CD14-positive monocyte (primary cell): ENCODE measurements at regions not wholly inside any gene's neighbourhood (a gene's known extent, or its start where the extent isn't known, plus 50 kb on each side); places are given as distances from the start of the nearest gene placed in this dataset.

Source experiments
- DNase-seq, 3 donors: peaks; one replicate each; pipeline ENCODE4 v3.0.0-alpha.2; 2011 to 2022
- H2AFZ ChIP-seq: 2 replicates; pipeline ENCODE4 v1.6.0; 2012; ENCODE audit warnings: mild to moderate bottlenecking, low read depth, low read length, inconsistent platforms; ENCODE audit not compliant: insufficient read depth, poor library complexity, severe bottlenecking
- H3K27ac ChIP-seq, 2 donors: 1 replicate in 1 of 2; 2 replicates in 1 of 2; pipeline ENCODE4 v1.5.1; 2012 to 2013; ENCODE audit warnings: low read length in 2 of 2, control low read depth in 1 of 2, inconsistent platforms in 1 of 2, low read depth in 1 of 2, mild to moderate bottlenecking in 1 of 2
- H3K27me3 ChIP-seq, 2 donors: one replicate each; pipeline versions ENCODE4 v1.6.0 to v1.6.1; 2011 to 2013; ENCODE audit warnings: low read length in 2 of 2; ENCODE audit not compliant: control insufficient read depth in 2 of 2, insufficient read depth in 2 of 2
- H3K36me3 ChIP-seq, 2 donors: replicated peaks in 1 of 2; 1 replicate in 1 of 2; 2 replicates in 1 of 2; pipeline versions ENCODE4 v1.5.1 to v1.6.1; 2012 to 2013; ENCODE audit warnings: low read length in 2 of 2, control low read depth in 1 of 2, inconsistent platforms in 1 of 2, mild to moderate bottlenecking in 1 of 2; ENCODE audit not compliant: insufficient read depth in 2 of 2, control insufficient read depth in 1 of 2
- H3K4me1 ChIP-seq, 2 donors: 1 replicate in 1 of 2; 2 replicates in 1 of 2; pipeline versions ENCODE4 v1.5.1 to v1.6.1; 2012 to 2013; ENCODE audit warnings: low read length in 2 of 2, control low read depth in 1 of 2, inconsistent platforms in 1 of 2, mild to moderate bottlenecking in 1 of 2, moderate library complexity in 1 of 2; ENCODE audit not compliant: insufficient read depth in 2 of 2, control insufficient read depth in 1 of 2
- H3K4me2 ChIP-seq: replicated peaks from 2 replicates; pipeline ENCODE3; 2012; ENCODE audit warnings: low read length, moderate library complexity, mild to moderate bottlenecking; ENCODE audit not compliant: poor library complexity, severe bottlenecking; ENCODE audit errors: extremely low read depth
- H3K4me3 ChIP-seq, 3 experiments: fragments of 200-600 bp in 1 of 3; sonication (generic) in 1 of 3; replicated peaks in 1 of 3; 1 replicate in 2 of 3; 2 replicates in 1 of 3; pipeline ENCODE4 v1.5.1; 2011 to 2013; ENCODE audit warnings: low read length in 3 of 3, mild to moderate bottlenecking in 3 of 3, control low read depth in 2 of 3, low read depth in 2 of 3, inconsistent platforms in 1 of 3, moderate library complexity in 1 of 3
- H3K79me2 ChIP-seq: 2 replicates; pipeline ENCODE4 v1.6.0; 2012; ENCODE audit warnings: mild to moderate bottlenecking, control low read depth, inconsistent platforms, low read length, moderate library complexity; ENCODE audit not compliant: insufficient read depth
- H3K9ac ChIP-seq: 2 replicates; pipeline ENCODE4 v1.6.0; 2017; ENCODE audit warnings: low read length, mild to moderate bottlenecking; ENCODE audit not compliant: insufficient read depth, poor library complexity, severe bottlenecking
- H3K9me3 ChIP-seq, 2 donors: replicated peaks in 1 of 2; 1 replicate in 1 of 2; 2 replicates in 1 of 2; pipeline versions ENCODE4 v1.5.1 to v1.6.1; 2012 to 2013; ENCODE audit warnings: low read length in 2 of 2, control low read depth in 1 of 2; ENCODE audit not compliant: control insufficient read depth in 1 of 2, insufficient read depth in 1 of 2
- H4K20me1 ChIP-seq: 2 replicates; pipeline ENCODE4 v1.6.0; 2012; ENCODE audit warnings: mild to moderate bottlenecking, low read length, control low read depth, moderate library complexity; ENCODE audit not compliant: insufficient read depth
- H3K27ac Mint-ChIP-seq, 7 donors: one replicate each; pipeline ENCODE4 v1.8.0; 2020; ENCODE audit warnings: mild to moderate bottlenecking in 7 of 7, mixed read lengths in 7 of 7, moderate library complexity in 6 of 7, inconsistent platforms in 2 of 7
- H3K27me3 Mint-ChIP-seq, 3 donors: one replicate each; pipeline ENCODE4 v1.8.0; 2021 to 2022; ENCODE audit warnings: low read depth in 3 of 3, mild to moderate bottlenecking in 3 of 3, mixed read lengths in 3 of 3, moderate library complexity in 3 of 3, inconsistent platforms in 1 of 3
- H3K36me3 Mint-ChIP-seq, 2 donors: one replicate each; pipeline ENCODE4 v1.8.0; 2020; ENCODE audit warnings: mixed read lengths in 2 of 2, inconsistent platforms in 1 of 2, mild to moderate bottlenecking in 1 of 2
- H3K4me1 Mint-ChIP-seq: one replicate; pipeline ENCODE4 v1.8.0; 2020; ENCODE audit warnings: mild to moderate bottlenecking, mixed read lengths
- H3K4me3 Mint-ChIP-seq, 2 donors: one replicate each; pipeline ENCODE4 v1.8.0; 2020; ENCODE audit warnings: mild to moderate bottlenecking in 2 of 2, mixed read lengths in 2 of 2, moderate library complexity in 1 of 2
- H3K9me3 Mint-ChIP-seq, 7 donors: one replicate each; pipeline ENCODE4 v1.8.0; 2020 to 2022; ENCODE audit warnings: mixed read lengths in 7 of 7, mild to moderate bottlenecking in 6 of 7, moderate library complexity in 6 of 7, inconsistent platforms in 2 of 7
- WGBS: methylation state at CpG from one replicate; pipeline ENCODE4 v1.1.5; 2013; ENCODE audit warnings: missing lambda C conversion rate; ENCODE audit not compliant: insufficient coverage; 5-methylcytosine and 5-hydroxymethylcytosine counted together
- intact Hi-C, 2 donors: fragments of 100-400 bp; cut with micrococcal nuclease; formaldehyde crosslinking; loops; one replicate each; pipeline versions ENCODE4 v1.15.0 to v1.15.1; 2023
- TF ChIP-seq, protein P1 (sequence below): fragments of 200-600 bp; IDR thresholded peaks from one replicate; pipeline ENCODE4 v1.8.0; 2022; ENCODE audit warnings: antibody characterized with exemption, mild to moderate bottlenecking

DNA sequence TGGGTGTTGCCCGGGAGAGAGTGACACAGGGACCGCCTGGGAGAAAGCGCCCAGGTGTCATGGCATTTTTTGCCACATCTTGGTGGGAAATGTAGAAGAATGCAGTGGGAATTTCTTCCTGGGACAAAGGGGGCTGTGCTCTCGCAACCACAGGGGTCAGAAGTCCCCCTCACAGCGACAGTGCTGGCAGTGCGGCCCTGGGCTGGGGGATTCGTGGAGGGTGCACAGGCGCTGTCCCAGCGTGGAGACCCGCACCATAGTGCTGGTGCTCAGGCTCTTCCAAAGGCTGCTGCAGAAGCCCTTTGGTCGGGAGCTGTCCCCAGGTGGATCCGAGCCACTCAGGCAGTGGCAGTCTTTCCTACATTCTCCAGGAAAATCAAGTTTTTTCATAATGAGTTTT, 128.8 kb upstream of the SOX11 start:
- H3K4me2 ChIP-seq: no peak overlapping the region
- H3K9ac ChIP-seq: no peak overlapping the region
- no peak overlapping the region for H3K27ac ChIP-seq
- Mint-ChIP-seq H3K36me3 (no peaks in the 10 kb centered on the region), H3K9me3 (peaks cover 0 to 11% (median 4%) of the 10 kb centered on the region in 7 donors), H3K27ac (no peak overlapping the region), H3K4me3 (no peak overlapping the region), H3K4me1 (no peaks in the 10 kb centered on the region), H3K27me3 (peaks cover 0 to 4% (median 1%) of the 10 kb centered on the region in 3 donors)
- no peaks in the 10 kb centered on the region for H3K4me1 ChIP-seq
- no peaks in the 10 kb centered on the region for H3K79me2 ChIP-seq
- intact Hi-C loops: no loop called here
- H3K9me3 ChIP-seq: peaks cover 0 to 4% of the 10 kb centered on the region in 2 donors
- no peaks in the 10 kb centered on the region for H3K27me3 ChIP-seq
- TF ChIP-seq, protein P1, sequence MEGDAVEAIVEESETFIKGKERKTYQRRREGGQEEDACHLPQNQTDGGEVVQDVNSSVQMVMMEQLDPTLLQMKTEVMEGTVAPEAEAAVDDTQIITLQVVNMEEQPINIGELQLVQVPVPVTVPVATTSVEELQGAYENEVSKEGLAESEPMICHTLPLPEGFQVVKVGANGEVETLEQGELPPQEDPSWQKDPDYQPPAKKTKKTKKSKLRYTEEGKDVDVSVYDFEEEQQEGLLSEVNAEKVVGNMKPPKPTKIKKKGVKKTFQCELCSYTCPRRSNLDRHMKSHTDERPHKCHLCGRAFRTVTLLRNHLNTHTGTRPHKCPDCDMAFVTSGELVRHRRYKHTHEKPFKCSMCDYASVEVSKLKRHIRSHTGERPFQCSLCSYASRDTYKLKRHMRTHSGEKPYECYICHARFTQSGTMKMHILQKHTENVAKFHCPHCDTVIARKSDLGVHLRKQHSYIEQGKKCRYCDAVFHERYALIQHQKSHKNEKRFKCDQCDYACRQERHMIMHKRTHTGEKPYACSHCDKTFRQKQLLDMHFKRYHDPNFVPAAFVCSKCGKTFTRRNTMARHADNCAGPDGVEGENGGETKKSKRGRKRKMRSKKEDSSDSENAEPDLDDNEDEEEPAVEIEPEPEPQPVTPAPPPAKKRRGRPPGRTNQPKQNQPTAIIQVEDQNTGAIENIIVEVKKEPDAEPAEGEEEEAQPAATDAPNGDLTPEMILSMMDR: no peak
- no peak overlapping the region for H2AFZ ChIP-seq
- DNase-seq: no peak
- 86% methylated on average over 10 of the region's 12 CpGs for WGBS
- no peaks in the 10 kb centered on the region for H3K36me3 ChIP-seq
- no peak overlapping the region for H3K4me3 ChIP-seq
- H4K20me1 ChIP-seq: no peaks in the 10 kb centered on the region

DNA sequence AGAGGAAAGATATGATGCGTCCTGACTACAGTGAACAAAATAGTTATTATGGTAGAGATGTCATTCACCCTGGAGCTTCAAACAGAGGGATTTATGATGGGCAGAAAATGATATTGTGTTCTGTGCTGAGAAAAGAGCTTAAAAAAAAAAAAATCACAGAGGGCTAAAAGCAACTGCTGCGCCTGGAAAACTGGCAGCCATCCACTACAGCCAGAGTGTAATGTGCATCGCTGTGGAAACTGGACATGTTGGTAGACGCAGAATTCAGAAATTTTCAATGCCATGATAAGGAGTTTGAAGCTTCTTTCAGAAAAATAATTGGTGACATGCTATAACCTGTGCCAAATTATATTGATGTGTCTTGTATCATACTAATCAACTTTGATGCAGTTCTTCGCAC, 122.9 kb upstream of the SOX11 start:
- H2AFZ ChIP-seq: no peak overlapping the region
- H3K36me3 ChIP-seq: no peaks in the 10 kb centered on the region
- TF ChIP-seq, protein P1: no peak
- H3K4me2 ChIP-seq: no peak overlapping the region
- no peaks in the 10 kb centered on the region for H3K27me3 ChIP-seq
- H3K4me3 ChIP-seq: no peak overlapping the region
- DNase-seq: no peak
- H3K9ac ChIP-seq: no peak overlapping the region
- no peak overlapping the region for H3K27ac Mint-ChIP-seq
- no peaks in the 10 kb centered on the region for H3K4me1 ChIP-seq
- H3K36me3 Mint-ChIP-seq: no peaks in the 10 kb centered on the region
- peaks cover 9 to 10% of the 10 kb centered on the region in 2 donors for H3K9me3 ChIP-seq
- peaks cover 0 to 9% (median 4%) of the 10 kb centered on the region in 7 donors for H3K9me3 Mint-ChIP-seq
- no peaks in the 10 kb centered on the region for H3K79me2 ChIP-seq
- intact Hi-C loops: no loop called here
- 94% methylated on average over 3 of the region's 5 CpGs for WGBS
- peaks cover 0 to 2% (median 1%) of the 10 kb centered on the region in 3 donors for H3K27me3 Mint-ChIP-seq
- H3K27ac ChIP-seq: no peak overlapping the region
- H3K4me3 Mint-ChIP-seq: no peak overlapping the region
- H3K4me1 Mint-ChIP-seq: no peaks in the 10 kb centered on the region
- no peaks in the 10 kb centered on the region for H4K20me1 ChIP-seq
